ENCODE measurements at regions not wholly inside any gene's neighbourhood (a gene's known extent, or its start where the extent isn't known, plus 50 kb on each side); places are given as distances from the start of the nearest gene placed in this dataset.

- DNase-seq (ENCODE audit: insufficient read length) (no peak), FAIRE-seq (no peak)
- TF ChIP-seq TAF1 (IDR thresholded peaks at IDR 0.05; ENCODE audit: borderline replicate concordance, low read depth, low read length) (no peak), POLR2A (IDR thresholded peaks at IDR 0.05; ENCODE audit: low read depth, low read length) (no peak), POLR2AphosphoS5 (IDR thresholded peaks at IDR 0.05; ENCODE audit: low read depth, low read length) (no peak)
Observed at GRCh38 chr14:104333646-104334423, 195.4 kb downstream of the KIF26A start.

GRCh38 chr14:104334424-104335161 is 196.2 kb downstream of the KIF26A start:
- TF ChIP-seq TAF1 (IDR thresholded peaks at IDR 0.05; ENCODE audit: borderline replicate concordance, low read depth, low read length) (no peak), POLR2AphosphoS5 (IDR thresholded peaks at IDR 0.05; ENCODE audit: low read depth, low read length) (no peak), POLR2A (IDR thresholded peaks at IDR 0.05; ENCODE audit: low read depth, low read length) (no peak)
- DNase-seq (ENCODE audit: insufficient read length) (no peak), FAIRE-seq (no peak)

- DNase-seq (ENCODE audit: insufficient read length): no peak
- TF ChIP-seq TAF1 (IDR thresholded peaks at IDR 0.05; ENCODE audit: borderline replicate concordance, low read depth, low read length): no peak
- TF ChIP-seq POLR2A (IDR thresholded peaks at IDR 0.05; ENCODE audit: low read depth, low read length): no peak
- TF ChIP-seq POLR2AphosphoS5 (IDR thresholded peaks at IDR 0.05; ENCODE audit: low read depth, low read length): no peak
Observed at GRCh38 chr14:104335176-104335575, 196.8 kb downstream of the KIF26A start.

GRCh38 chr14:104335611-104336010 is 197.2 kb downstream of the KIF26A start:
- no peak for FAIRE-seq

More at GRCh38 chr14:104335176-104335575, 196.8 kb downstream of the KIF26A start:
- FAIRE-seq: no peak

GRCh38 chr14:104337351-104337750 is 199.0 kb downstream of the KIF26A start:
- TF ChIP-seq TAF1 (IDR thresholded peaks at IDR 0.05; ENCODE audit: borderline replicate concordance, low read depth, low read length): no peak
- no peak for TF ChIP-seq POLR2AphosphoS5 (IDR thresholded peaks at IDR 0.05; ENCODE audit: low read depth, low read length)
- TF ChIP-seq POLR2A (IDR thresholded peaks at IDR 0.05; ENCODE audit: low read depth, low read length): no peak
- no peak for DNase-seq (ENCODE audit: insufficient read length)
- no peak for FAIRE-seq

More at GRCh38 chr14:104335611-104336010, 197.2 kb downstream of the KIF26A start:
- TF ChIP-seq POLR2AphosphoS5 (IDR thresholded peaks at IDR 0.05; ENCODE audit: low read depth, low read length) (no peak), TAF1 (IDR thresholded peaks at IDR 0.05; ENCODE audit: borderline replicate concordance, low read depth, low read length) (no peak), POLR2A (IDR thresholded peaks at IDR 0.05; ENCODE audit: low read depth, low read length) (no peak)
- DNase-seq (ENCODE audit: insufficient read length): no peak

- no peak for FAIRE-seq
- TF ChIP-seq POLR2AphosphoS5 (IDR thresholded peaks at IDR 0.05; ENCODE audit: low read depth, low read length): no peak
- no peak for TF ChIP-seq POLR2A (IDR thresholded peaks at IDR 0.05; ENCODE audit: low read depth, low read length)
- no peak for TF ChIP-seq TAF1 (IDR thresholded peaks at IDR 0.05; ENCODE audit: borderline replicate concordance, low read depth, low read length)
- no peak for DNase-seq (ENCODE audit: insufficient read length)
Observed at GRCh38 chr14:104339361-104339760, 201.0 kb downstream of the KIF26A start.

GRCh38 chr14:104339829-104340228 is 201.4 kb downstream of the KIF26A start:
- FAIRE-seq (no peak), DNase-seq (ENCODE audit: insufficient read length) (no peak)
- no peak for TF ChIP-seq POLR2AphosphoS5 (IDR thresholded peaks at IDR 0.05; ENCODE audit: low read depth, low read length)
- TF ChIP-seq POLR2A (IDR thresholded peaks at IDR 0.05; ENCODE audit: low read depth, low read length): no peak
- TF ChIP-seq TAF1 (IDR thresholded peaks at IDR 0.05; ENCODE audit: borderline replicate concordance, low read depth, low read length): no peak

- FAIRE-seq: no peak
- TF ChIP-seq TAF1 (IDR thresholded peaks at IDR 0.05; ENCODE audit: borderline replicate concordance, low read depth, low read length) (no peak), POLR2AphosphoS5 (IDR thresholded peaks at IDR 0.05; ENCODE audit: low read depth, low read length) (no peak), POLR2A (IDR thresholded peaks at IDR 0.05; ENCODE audit: low read depth, low read length) (no peak)
- DNase-seq (ENCODE audit: insufficient read length): no peak
Observed at GRCh38 chr14:104341532-104342434, 203.4 kb downstream of the KIF26A start.

- FAIRE-seq (no peak), DNase-seq (ENCODE audit: insufficient read length) (no peak)
- no peak for TF ChIP-seq POLR2AphosphoS5 (IDR thresholded peaks at IDR 0.05; ENCODE audit: low read depth, low read length)
- TF ChIP-seq POLR2A (IDR thresholded peaks at IDR 0.05; ENCODE audit: low read depth, low read length): no peak
- no peak for TF ChIP-seq TAF1 (IDR thresholded peaks at IDR 0.05; ENCODE audit: borderline replicate concordance, low read depth, low read length)
Observed at GRCh38 chr14:104342435-104343293, 204.3 kb downstream of the KIF26A start.

- TF ChIP-seq POLR2A (IDR thresholded peaks at IDR 0.05; ENCODE audit: low read depth, low read length) (no peak), TAF1 (IDR thresholded peaks at IDR 0.05; ENCODE audit: borderline replicate concordance, low read depth, low read length) (no peak), POLR2AphosphoS5 (IDR thresholded peaks at IDR 0.05; ENCODE audit: low read depth, low read length) (no peak)
- FAIRE-seq: no peak
- DNase-seq (ENCODE audit: insufficient read length): no peak
Observed at GRCh38 chr14:104343294-104343625, 204.9 kb downstream of the KIF26A start.

Data from GM12892 (cell line).